HG02973 (cell line): ENCODE measurements at regions not wholly inside any gene's neighbourhood (a gene's known extent, or its start where the extent isn't known, plus 50 kb on each side); places are given as distances from the start of the nearest gene placed in this dataset.
"Not testable (repeated sequence)": the region's sequence is repeated elsewhere in the genome, so short reads cannot be mapped to it uniquely, and the experiment has no call there.

Experiments
- ATAC-seq: cut with Tn5 transposase; IDR thresholded peaks from one replicate; pipeline ENCODE4 v1.9.1; 2021; ENCODE audit warnings: moderate library complexity; ENCODE audit not compliant: unreplicated experiment

- ATAC-seq: not testable (repeated sequence)
Measured at GRCh38 chr10:42533866-42534265, 104.5 kb downstream of the ZNF33B start.

DNA sequence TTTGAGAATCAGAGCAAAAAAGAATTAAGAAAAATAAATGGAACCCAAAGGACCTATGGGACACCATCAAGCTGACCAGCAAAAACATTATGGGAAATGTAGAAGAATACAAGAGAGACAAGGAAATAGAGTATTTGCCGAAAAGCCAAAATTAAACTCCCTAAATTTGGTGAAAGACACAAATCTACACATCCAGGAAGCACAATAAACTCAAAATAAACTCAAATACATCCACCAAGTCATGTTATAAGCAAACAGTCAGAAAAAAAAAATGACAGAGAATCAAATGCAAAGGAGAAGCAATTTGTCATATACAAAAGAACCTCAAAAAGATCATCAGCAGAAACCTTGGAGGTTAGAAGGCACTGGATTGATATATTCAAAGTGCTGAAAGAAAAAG is 105.4 kb downstream of the ZNF33B start:
- no peak for ATAC-seq

DNA sequence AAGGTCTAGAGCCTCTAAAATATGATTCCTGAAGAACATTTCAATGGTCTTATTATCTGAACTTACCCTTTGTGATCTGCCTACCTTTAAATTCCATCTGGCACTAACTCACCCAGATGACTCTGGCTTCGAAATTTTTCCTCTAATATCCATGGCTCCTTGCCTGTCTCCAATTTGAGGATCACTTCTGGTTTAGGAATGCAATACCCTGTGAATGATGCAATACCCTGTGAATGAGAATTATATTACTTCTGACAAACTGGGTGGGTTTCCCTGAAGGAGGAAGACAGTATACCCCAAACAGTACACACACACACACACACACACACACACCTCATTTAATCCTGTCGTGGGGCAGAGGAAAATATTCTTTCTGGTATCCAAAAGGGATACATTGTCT is 115.3 kb downstream of the ZNF33B start:
- ATAC-seq: no peak

GRCh38 chr10:42519761-42520460 is 118.5 kb downstream of the ZNF33B start:
- ATAC-seq: no peak

DNA sequence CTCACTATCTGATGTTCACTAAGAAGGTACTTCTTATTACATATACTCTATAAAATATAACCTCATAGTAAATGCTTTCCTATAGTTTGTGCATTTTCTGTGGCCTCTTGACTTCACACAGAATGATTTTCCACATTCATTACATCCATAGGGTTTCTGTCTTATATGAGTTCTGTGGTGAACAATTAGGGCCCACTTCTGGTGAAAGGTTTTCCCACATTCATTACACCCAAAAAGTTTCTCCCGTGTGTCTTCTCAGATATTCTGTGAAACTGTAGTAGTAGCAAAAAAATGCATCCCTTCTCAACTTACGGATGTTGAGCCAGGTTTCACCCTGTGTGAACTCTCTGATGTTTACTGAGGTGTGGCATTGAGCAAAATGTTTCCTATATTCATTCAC is 119.3 kb downstream of the ZNF33B start:
- ATAC-seq: no peak

GRCh38 chr10:42513921-42514320 is 124.4 kb downstream of the ZNF33B start:
- no peak for ATAC-seq

- no peak for ATAC-seq
Measured at GRCh38 chr10:42491801-42492200, 146.6 kb downstream of the ZNF33B start.

DNA sequence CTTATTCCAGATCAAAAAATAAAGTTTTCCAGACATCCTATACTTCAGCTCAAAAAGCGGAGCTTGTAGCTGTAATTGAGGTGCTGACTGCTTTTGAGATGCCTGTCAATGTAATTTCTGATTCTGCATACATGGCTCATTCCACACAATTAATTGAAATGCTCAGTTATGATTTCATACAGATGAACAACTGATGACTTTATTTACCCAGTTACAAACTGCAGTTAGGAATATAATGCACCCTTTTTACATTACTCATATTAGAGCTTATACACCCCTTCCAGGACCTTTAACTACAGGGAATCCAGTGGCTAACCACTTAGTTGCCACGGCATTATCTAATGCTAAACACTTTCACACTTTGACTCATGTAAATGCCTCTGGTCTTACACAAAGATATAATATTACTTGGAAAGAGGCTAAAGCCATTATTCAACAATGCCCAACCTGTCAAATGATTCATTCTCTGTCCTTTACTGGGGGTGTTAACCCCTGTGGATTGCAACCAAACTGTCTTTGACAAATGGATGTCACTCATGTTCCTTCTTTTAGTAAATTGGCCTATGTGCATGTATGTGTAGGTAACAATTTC is 147.3 kb downstream of the ZNF33B start:
- no peak for ATAC-seq

DNA sequence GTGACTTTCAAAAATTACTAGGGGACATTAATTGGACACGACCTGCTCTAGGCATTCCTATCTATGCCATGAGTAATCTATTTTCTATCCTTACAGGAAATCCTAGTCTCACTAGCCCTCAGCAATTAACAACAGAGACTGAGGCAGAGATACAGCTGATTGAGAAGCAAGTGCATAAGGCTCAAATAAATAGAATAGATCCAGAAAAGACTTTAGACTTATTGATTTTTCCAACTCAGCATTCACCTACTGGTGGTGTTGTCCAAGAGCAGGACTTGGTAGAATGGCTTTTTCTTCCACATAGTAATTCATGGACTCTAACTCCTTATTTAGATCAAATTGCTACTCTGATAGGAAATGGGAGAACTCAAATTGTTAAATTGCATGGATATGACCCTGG is 148.0 kb downstream of the ZNF33B start:
- no peak for ATAC-seq

- no peak for ATAC-seq
Measured at GRCh38 chr10:42488416-42488815, 150.0 kb downstream of the ZNF33B start.

DNA sequence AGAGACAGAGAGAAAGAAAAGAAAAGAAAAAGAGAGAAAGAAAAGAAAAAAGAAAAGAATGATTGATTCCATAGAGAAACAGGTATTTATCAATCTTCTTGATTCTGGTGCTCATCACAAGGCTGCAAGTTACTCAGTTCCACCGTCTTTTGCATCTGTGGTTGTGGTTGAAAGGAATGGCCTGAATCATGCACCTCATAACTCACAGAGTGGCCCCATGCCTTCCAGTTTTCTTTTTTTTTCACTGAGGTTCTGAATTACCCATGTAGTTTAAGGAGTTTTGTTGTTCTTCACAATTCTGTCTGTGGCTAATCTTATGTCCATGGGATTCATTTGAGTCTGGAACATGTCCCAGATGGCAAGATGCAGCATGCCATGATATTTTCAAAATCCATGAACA is 156.0 kb downstream of the ZNF33B start:
- no peak for ATAC-seq

GRCh38 chr10:42479057-42479456 is 159.3 kb downstream of the ZNF33B start:
- ATAC-seq: no peak

GRCh38 chr10:42477170-42477569 is 161.2 kb downstream of the ZNF33B start:
- no peak for ATAC-seq

DNA sequence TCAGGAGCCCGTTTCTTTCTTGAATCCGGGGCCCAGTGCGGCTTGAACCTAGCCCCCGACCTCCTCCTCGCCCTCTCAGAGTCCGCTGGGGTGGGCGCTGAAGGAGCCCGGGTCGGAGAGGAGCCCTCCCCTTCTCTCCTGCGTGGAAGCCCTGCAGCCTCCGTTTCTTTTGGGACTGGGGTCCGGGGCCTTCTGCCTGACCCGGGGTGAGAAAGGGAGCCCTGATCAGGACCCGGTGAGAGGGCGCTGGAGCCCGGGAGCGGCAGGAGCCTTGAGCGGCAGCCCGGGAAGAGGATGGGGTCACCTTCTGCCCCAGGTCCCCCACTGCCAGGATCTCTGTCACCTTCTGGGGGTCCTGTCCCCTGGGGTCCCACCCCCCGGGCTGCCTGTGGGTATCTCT is 162.3 kb downstream of the ZNF33B start:
- ATAC-seq: no peak

DNA sequence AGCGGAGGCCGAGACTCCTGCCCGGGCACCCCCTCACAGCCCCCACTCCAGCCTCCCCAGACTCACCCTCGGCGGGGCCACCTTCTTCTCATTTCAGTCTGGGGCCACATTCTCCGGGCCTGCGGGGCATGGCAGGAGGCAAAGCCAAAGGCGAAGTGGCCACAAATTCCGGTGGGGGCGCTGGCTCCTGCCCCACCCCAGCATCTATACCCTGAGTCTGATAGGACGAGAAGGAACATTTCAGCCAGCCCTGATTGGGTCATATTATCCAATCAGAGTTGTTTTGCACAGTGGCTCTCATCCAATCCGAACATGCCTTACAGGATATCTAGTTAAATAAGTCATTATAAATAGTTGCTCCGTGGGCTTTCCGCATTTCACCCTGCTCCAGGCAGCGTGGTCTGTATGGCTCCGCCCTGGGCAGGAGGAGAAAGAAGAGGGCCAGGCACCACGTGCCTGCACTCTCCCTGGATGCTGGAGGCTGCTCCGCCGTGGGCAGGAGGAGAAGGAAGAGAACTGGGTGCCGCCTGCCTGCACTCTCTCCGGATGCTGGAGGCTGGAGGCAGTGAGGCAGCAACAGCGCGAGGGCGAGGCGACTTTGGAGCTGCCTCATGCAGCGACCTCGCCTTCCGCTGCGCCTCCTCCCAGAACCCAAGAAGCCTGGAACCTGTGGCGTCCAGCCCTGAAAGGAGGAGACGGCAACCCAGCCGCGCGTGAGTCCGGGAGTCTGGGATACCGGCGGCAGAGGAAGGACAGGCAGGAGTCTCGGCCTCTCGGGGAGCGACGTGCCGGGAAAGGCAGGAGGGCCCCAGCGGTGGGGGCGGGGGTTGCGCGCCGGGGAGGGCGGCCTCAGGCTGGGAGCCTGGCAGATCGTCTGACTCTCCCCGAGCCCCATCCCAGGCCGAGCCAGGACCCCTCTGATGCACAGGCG is 162.9 kb downstream of the ZNF33B start:
- ATAC-seq: no peak

- ATAC-seq: no peak
Measured at GRCh38 chr10:42454313-42454712, 184.1 kb downstream of the ZNF33B start.

GRCh38 chr10:42431095-42431494 is 207.3 kb downstream of the ZNF33B start:
- no peak for ATAC-seq

DNA sequence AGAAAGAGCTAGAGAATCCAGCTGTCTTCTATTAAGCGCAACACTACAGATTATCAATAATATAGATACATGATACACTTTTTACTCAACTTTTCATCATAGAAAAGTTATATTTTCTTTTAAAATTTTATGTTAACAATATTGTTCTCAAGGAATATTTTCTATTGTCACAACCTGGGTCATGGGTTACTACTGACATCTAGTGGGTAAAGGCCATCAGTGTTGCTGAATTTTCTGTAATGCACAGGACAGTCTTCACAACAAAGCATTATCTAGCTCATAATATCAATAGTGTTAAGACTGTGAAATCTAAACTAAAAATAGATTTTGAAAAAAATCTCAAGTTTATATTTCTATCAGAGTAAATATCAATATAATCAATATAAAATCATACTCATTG is 209.8 kb downstream of the ZNF33B start:
- no peak for ATAC-seq

DNA sequence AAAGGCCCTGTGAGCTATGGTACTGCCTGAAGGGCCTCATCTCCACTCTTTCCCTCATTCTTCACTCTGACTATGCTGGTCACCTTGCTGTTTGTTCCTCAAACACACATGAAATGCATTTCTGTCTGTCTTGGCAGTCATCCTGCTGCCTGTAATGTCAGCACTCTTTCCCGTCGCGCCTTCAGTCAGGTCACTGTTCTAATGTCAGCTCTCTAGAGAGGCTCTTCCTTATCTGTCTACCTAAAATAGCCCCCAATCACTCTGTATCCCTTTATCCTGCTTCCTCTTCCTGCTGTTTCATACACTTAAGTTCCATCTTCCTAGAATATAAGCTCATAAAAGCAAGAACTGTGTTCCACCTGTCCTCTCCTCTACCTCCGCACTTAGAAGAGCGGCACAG is 215.5 kb downstream of the ZNF33B start:
- no peak for ATAC-seq

- no peak for ATAC-seq
Measured at GRCh38 chr10:42421812-42422211, 216.6 kb downstream of the ZNF33B start.

DNA sequence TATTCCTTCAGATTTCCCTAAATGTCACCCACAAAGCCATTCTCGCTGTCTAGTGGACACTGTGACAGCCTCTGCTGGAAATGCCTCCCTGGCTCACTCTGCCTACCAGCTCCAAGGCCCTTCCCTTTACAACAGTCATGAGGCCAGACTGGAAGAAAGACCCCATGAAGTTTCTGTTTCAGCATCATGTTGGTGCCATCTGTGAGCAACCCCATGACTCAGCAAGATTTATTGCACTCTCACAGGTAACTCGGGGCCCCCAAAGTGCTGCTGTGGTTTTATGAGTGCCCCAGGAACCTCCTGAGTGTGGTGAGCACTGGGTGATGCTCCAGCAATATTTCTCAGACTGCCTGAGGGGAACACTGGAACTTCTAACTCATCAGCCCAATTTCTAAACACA is 218.6 kb downstream of the ZNF33B start:
- no peak for ATAC-seq
